ENCODE measurements at regions not wholly inside any gene's neighbourhood (a gene's known extent, or its start where the extent isn't known, plus 50 kb on each side); places are given as distances from the start of the nearest gene placed in this dataset.

DNA sequence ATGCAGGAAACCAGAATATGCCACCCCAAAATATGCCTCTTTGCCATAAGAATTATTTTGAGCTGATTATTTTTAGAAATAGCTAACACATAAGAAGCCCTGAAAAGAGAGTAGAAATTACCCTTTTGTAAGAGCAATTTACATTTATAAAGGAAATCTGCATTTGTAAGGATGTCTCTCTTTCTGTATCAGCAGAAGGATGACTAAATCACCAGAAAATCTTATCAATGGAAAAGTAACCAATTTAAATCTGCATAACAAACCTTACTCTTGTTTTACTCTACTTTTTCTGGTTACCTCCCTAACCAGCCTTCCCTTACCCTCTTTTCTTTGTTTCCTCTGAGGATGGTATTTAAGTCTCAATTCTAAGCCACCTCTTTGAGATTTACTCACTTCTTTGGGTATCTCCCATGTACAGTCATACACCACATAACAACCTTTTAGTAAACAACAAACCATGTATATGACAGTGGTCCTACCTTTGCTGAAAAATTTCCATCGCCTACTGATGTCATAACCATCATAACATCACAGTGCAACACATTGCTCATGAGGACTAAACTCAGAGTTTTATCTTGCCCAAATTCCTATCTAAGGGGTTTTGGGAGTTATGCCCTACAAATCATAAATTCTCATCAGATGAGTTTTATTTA, 126.6 kb upstream of the PLPPR4 start:
- no peak for TF ChIP-seq POLR2A (IDR thresholded peaks at IDR 0.05; ENCODE audit: low read depth, low read length)
- TF ChIP-seq TAF1 (IDR thresholded peaks at IDR 0.05; ENCODE audit: low read depth, low read length) = no peak
- TF ChIP-seq SPI1 (IDR thresholded peaks at IDR 0.05; ENCODE audit: low read depth, low read length) = no peak
- no peak for TF ChIP-seq POLR2AphosphoS5 (IDR thresholded peaks at IDR 0.05; ENCODE audit: low read depth, low read length)
- no peak for TF ChIP-seq PAX5 (IDR thresholded peaks at IDR 0.05; ENCODE audit: insufficient read depth, low read length, severe bottlenecking)
- TF ChIP-seq POU2F2 (IDR thresholded peaks at IDR 0.05; ENCODE audit: low read depth, low read length) = no peak

All from GM12891 (cell line).